A549 (cell line): ENCODE measurements at regions not wholly inside any gene's neighbourhood (a gene's known extent, or its start where the extent isn't known, plus 50 kb on each side); places are given as distances from the start of the nearest gene placed in this dataset.

Source experiments
- ATOH8 ChIP-seq: fragments of 250-450 bp; sonication (Bioruptor Pico); IDR thresholded peaks from 2 replicates; pipeline ENCODE4 v1.5.0; 2020; ENCODE audit warnings: low read depth, mild to moderate bottlenecking, moderate library complexity
- CHD2 ChIP-seq: fragments of 150-350 bp; IDR thresholded peaks from 2 replicates; pipeline ENCODE4 v1.6.1; 2014; ENCODE audit warnings: low read length; ENCODE audit not compliant: partially characterized antibody
- CTCF ChIP-seq: fragments of >200 bp; sonication (Bioruptor Twin); formaldehyde crosslinking; IDR thresholded peaks from 3 replicates; pipeline ENCODE4 v1.5.1; 2016
- EHMT2 ChIP-seq: fragments of 200-600 bp; sonication (generic); IDR thresholded peaks from 2 replicates; pipeline ENCODE4 v1.6.1; 2016; ENCODE audit warnings: antibody characterized with exemption, low read depth, mild to moderate bottlenecking, moderate library complexity
- EP300 ChIP-seq, 2 experiments: fragments of >200 bp; sonication (Bioruptor Twin); formaldehyde crosslinking; IDR thresholded peaks; 2 replicates in 1 of 2; 3 replicates in 1 of 2; pipeline ENCODE4 v1.6.1; 2016 to 2017
- ESRRA ChIP-seq: fragments of 150-350 bp; IDR thresholded peaks from 2 replicates; pipeline ENCODE4 v1.6.1; 2014; ENCODE audit warnings: mild to moderate bottlenecking, low read length, borderline replicate concordance
- HOXA7 ChIP-seq: fragments of 250-450 bp; sonication (Bioruptor Pico); IDR thresholded peaks from 2 replicates; pipeline ENCODE4 v1.5.0; 2020; ENCODE audit warnings: mild to moderate bottlenecking, moderate library complexity
- MYC ChIP-seq: IDR thresholded peaks from 2 replicates; pipeline ENCODE4 v1.6.1; 2012; ENCODE audit warnings: mild to moderate bottlenecking, inconsistent platforms, low read length, improper control_type of control experiment, borderline replicate concordance
- POLR2A ChIP-seq: IDR thresholded peaks from 2 replicates; pipeline ENCODE4 v1.6.1; 2012; ENCODE audit warnings: mild to moderate bottlenecking, low read length
- RCOR1 ChIP-seq: fragments of 150-350 bp; IDR thresholded peaks from 2 replicates; pipeline ENCODE4 v1.6.1; 2014; ENCODE audit warnings: antibody characterized with exemption, low read length, low read depth
- RFX5 ChIP-seq: fragments of 450-650 bp; IDR thresholded peaks from 2 replicates; pipeline ENCODE4 v1.7.1; 2014; ENCODE audit warnings: antibody characterized with exemption, mild to moderate bottlenecking, moderate library complexity
- SMC3 ChIP-seq: fragments of >200 bp; sonication (Bioruptor Twin); formaldehyde crosslinking; IDR thresholded peaks from 3 replicates; pipeline ENCODE4 v1.6.1; 2018; ENCODE audit warnings: inconsistent platforms
- TF ChIP-seq, protein P1 (sequence below): fragments of 200-600 bp; sonication (generic); IDR thresholded peaks from 2 replicates; pipeline ENCODE4 v1.6.1; 2016; ENCODE audit warnings: antibody characterized with exemption, mild to moderate bottlenecking, moderate library complexity
- TF ChIP-seq, protein P2 (sequence below): fragments of 450-650 bp; IDR thresholded peaks from 2 replicates; pipeline ENCODE4 v1.6.1; 2014; ENCODE audit warnings: antibody characterized with exemption

GRCh38 chr9:29691145-29691544 is 2117.9 kb upstream of the C9orf72 start:
- no peak for TF ChIP-seq CHD2
- TF ChIP-seq CTCF, result no peak
- TF ChIP-seq HOXA7 (CRISPR knock-in tag), result no peak
- TF ChIP-seq RCOR1, result no peak
- TF ChIP-seq EP300 (IDR thresholded peaks at IDR 0.05), result no peak
- TF ChIP-seq RFX5, result no peak
- TF ChIP-seq MYC, result no peak
- no peak for TF ChIP-seq POLR2A
- TF ChIP-seq ESRRA, result no peak
- TF ChIP-seq SMC3, result no peak
- no peak for TF ChIP-seq ATOH8 (CRISPR knock-in tag)
- TF ChIP-seq, protein P1, sequence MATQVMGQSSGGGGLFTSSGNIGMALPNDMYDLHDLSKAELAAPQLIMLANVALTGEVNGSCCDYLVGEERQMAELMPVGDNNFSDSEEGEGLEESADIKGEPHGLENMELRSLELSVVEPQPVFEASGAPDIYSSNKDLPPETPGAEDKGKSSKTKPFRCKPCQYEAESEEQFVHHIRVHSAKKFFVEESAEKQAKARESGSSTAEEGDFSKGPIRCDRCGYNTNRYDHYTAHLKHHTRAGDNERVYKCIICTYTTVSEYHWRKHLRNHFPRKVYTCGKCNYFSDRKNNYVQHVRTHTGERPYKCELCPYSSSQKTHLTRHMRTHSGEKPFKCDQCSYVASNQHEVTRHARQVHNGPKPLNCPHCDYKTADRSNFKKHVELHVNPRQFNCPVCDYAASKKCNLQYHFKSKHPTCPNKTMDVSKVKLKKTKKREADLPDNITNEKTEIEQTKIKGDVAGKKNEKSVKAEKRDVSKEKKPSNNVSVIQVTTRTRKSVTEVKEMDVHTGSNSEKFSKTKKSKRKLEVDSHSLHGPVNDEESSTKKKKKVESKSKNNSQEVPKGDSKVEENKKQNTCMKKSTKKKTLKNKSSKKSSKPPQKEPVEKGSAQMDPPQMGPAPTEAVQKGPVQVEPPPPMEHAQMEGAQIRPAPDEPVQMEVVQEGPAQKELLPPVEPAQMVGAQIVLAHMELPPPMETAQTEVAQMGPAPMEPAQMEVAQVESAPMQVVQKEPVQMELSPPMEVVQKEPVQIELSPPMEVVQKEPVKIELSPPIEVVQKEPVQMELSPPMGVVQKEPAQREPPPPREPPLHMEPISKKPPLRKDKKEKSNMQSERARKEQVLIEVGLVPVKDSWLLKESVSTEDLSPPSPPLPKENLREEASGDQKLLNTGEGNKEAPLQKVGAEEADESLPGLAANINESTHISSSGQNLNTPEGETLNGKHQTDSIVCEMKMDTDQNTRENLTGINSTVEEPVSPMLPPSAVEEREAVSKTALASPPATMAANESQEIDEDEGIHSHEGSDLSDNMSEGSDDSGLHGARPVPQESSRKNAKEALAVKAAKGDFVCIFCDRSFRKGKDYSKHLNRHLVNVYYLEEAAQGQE, result no peak
- TF ChIP-seq, protein P2, sequence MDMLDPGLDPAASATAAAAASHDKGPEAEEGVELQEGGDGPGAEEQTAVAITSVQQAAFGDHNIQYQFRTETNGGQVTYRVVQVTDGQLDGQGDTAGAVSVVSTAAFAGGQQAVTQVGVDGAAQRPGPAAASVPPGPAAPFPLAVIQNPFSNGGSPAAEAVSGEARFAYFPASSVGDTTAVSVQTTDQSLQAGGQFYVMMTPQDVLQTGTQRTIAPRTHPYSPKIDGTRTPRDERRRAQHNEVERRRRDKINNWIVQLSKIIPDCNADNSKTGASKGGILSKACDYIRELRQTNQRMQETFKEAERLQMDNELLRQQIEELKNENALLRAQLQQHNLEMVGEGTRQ, result no peak
- TF ChIP-seq EHMT2, result no peak
